Activated T-cell treated with anti-CD3 and anti-CD28 coated beads, Interleukin-2, amount 50 U/mL, for 72 hours (primary cell): ENCODE measurements at regions not wholly inside any gene's neighbourhood (a gene's known extent, or its start where the extent isn't known, plus 50 kb on each side); places are given as distances from the start of the nearest gene placed in this dataset.

Source experiments
- ATAC-seq, 2 donors: fragments of 150-1000 bp; cut with Tn5 transposase; replicated peaks in 1 of 2; 2 replicates each; pipeline ENCODE4 v1.10.0; 2021; ENCODE audit warnings: moderate library complexity in 2 of 2, mild to moderate bottlenecking in 1 of 2
- DNase-seq, 2 donors: peaks; one replicate each; pipeline ENCODE4 v3.0.0; 2021 to 2022; ENCODE audit warnings: mixed read lengths in 1 of 2
- H3K27ac Mint-ChIP-seq: one replicate; pipeline ENCODE4 v1.8.0; 2022; ENCODE audit warnings: mild to moderate bottlenecking, moderate library complexity, mixed read lengths
- H3K27me3 Mint-ChIP-seq: one replicate; pipeline ENCODE4 v1.8.0; 2022; ENCODE audit warnings: low read depth, mixed read lengths
- H3K36me3 Mint-ChIP-seq, 2 donors: one replicate each; pipeline ENCODE4 v1.8.0; 2022; ENCODE audit warnings: mixed read lengths in 2 of 2, mild to moderate bottlenecking in 1 of 2; ENCODE audit not compliant: insufficient read depth in 2 of 2
- H3K4me1 Mint-ChIP-seq: one replicate; pipeline ENCODE4 v1.8.0; 2022; ENCODE audit warnings: low read depth, mixed read lengths
- H3K4me3 Mint-ChIP-seq, 2 donors: one replicate each; pipeline ENCODE4 v1.8.0; 2022; ENCODE audit warnings: mild to moderate bottlenecking in 2 of 2, mixed read lengths in 2 of 2, moderate library complexity in 2 of 2
- H3K9me3 Mint-ChIP-seq, 2 donors: one replicate each; pipeline ENCODE4 v1.8.0; 2022; ENCODE audit warnings: mixed read lengths in 2 of 2

DNA sequence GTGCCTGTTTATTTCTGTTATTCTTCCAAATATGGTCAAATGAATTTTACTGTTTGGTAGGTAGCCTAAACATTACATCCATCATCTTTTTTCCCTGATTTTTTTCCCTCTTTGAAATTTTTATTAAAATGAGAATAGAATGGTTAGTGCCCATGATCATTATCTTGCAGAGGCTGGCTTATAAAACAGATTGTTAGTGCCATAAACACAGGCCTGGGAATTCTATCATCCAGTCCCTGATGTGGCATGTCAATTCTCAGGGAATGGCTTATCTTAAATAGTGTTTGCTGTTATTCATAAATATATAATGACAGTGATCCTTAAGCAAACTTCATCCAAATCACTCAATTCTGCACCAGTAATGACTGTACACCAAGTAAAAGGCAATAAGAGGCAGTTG lies 207.3 kb downstream of the TUSC7 start:
- no peaks in the 10 kb centered on the region for H3K27me3 Mint-ChIP-seq
- H3K4me3 Mint-ChIP-seq = no peak overlapping the region
- no peaks in the 10 kb centered on the region for H3K36me3 Mint-ChIP-seq
- no peaks in the 10 kb centered on the region for H3K4me1 Mint-ChIP-seq
- H3K27ac Mint-ChIP-seq = no peak overlapping the region
- DNase-seq = no peak
- H3K9me3 Mint-ChIP-seq = peaks cover 0 to 2% of the 10 kb centered on the region in 2 donors
- no peak for ATAC-seq

DNA sequence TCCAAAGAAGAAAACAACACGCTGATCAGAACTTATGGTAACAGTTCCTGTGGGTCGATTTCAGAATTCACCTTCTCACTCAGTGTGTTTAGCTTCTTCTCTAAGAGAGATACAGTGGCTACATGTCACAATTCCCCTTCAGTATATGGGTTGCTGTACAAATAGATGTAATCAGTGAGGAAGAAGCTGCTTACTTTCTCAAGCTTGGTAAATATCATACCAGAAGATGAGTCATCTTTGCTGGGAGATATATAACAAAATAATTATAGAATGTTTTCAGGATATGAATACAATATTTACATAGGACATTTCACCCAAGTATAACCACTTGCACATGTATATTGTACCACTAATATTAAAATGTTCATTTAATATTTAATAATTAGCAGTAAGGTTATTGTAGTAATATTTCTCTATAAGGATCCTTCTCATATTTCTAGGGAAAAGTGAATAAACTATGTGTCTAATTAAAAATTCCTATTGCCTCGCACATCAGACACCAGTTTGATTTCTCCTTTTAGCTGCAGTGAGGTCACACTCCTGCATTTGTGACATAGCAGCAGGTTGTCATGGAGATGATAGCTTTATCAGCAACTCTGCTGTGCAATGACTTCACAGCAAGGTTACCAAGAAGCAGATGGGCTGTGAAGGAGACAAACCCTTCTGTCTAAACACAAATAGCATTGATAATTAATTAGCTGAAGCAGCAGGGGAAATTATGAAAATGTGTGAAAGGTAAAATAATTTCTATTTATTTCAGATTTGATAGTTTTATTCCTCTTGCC lies 211.4 kb downstream of the TUSC7 start:
- Mint-ChIP-seq H3K9me3 (peaks cover 5 to 7% of the 10 kb centered on the region in 2 donors), H3K27ac (no peak overlapping the region), H3K4me3 (no peak overlapping the region), H3K4me1 (no peaks in the 10 kb centered on the region), H3K36me3 (peaks cover 2 to 3% of the 10 kb centered on the region in 2 donors), H3K27me3 (no peaks in the 10 kb centered on the region)
- DNase-seq (no peak), ATAC-seq (no peak)

DNA sequence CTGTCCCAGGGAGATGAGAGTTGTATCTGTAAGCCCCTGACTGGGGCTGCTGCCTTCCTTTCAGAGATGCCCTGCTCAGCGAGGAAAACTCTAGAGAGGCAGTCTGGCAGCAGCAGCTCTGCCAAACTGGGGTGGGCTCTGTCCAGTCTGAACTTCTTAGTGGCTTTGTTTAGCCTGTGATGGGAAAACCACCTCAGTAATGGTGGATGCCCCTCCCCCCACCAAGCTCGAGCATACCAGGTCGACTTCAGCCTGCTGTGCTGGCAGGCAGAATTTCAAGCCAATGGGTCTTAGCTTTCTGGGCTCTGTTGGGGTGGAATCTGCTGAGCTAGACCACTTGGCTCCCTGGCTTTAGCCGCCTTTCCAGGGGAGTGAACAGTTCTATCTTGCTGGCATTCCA lies 218.3 kb downstream of the TUSC7 start:
- no peak for ATAC-seq
- no peak for DNase-seq
- Mint-ChIP-seq H3K4me1 (no peaks in the 10 kb centered on the region), H3K36me3 (peaks cover 3 to 6% of the 10 kb centered on the region in 2 donors), H3K4me3 (no peak overlapping the region), H3K27ac (no peak overlapping the region), H3K27me3 (no peaks in the 10 kb centered on the region), H3K9me3 (peaks cover 9 to 10% of the 10 kb centered on the region in 2 donors)

DNA sequence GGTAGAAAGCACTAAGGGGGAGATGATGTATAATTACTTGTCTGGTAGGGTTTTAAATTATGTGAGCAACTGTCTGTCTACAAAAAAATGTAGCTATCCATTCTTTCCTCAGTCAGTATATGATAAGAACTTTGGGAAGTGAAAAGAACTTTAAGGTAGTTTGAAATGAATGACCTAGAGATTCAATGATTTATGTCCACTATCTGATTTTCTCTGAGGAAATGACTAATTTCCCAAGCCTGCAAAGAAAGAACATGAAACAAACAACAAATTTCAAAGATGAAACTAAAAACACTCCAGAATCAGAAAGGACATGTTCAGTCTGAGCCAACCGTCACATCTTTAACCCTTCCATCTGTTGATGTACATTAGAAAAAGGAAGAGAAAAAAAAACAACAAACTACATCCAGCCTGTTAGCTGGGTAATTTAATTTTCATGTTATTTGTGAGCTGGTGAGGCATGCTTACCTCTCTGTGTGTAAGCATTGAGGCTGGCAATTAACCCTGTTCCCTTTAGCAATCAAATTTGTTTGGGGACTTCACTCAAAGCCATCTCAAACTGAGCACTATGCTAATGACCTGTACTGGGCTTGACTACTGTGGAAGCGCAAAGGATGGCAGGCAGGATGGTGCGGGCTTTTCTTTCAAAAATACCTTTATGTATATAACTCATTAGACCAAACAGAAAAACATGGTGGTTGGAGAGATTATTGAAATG lies 220.1 kb downstream of the TUSC7 start:
- Mint-ChIP-seq H3K27me3 (no peaks in the 10 kb centered on the region), H3K4me1 (no peaks in the 10 kb centered on the region), H3K9me3 (peaks cover 9 to 10% of the 10 kb centered on the region in 2 donors), H3K4me3 (no peak overlapping the region), H3K27ac (no peak overlapping the region), H3K36me3 (peaks cover 2 to 6% of the 10 kb centered on the region in 2 donors)
- ATAC-seq = no peak
- no peak for DNase-seq

DNA sequence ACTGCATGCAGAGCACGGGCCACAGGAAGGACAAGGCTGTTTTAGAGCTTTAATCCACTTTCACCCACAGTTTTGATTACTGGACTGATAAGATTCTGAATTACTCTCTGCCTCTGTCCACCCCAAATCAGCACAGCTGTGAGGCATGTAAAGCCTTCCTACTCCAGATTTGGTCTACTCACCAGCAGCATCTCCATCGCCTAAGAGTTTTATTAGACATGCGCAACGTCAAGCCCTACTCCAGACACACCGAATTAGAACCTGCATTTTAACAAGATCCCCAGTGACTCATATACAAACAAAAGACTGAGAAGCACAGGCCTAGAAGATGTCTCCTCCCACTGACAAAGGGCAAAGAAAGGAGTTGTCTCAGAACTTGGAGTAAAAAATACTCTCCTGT lies 221.2 kb downstream of the TUSC7 start:
- Mint-ChIP-seq H3K36me3 (peaks cover 0 to 3% of the 10 kb centered on the region in 2 donors), H3K27me3 (no peaks in the 10 kb centered on the region), H3K9me3 (peaks cover 4 to 9% of the 10 kb centered on the region in 2 donors), H3K4me3 (no peak overlapping the region), H3K27ac (no peak overlapping the region), H3K4me1 (no peaks in the 10 kb centered on the region)
- no peak for ATAC-seq
- no peak for DNase-seq

DNA sequence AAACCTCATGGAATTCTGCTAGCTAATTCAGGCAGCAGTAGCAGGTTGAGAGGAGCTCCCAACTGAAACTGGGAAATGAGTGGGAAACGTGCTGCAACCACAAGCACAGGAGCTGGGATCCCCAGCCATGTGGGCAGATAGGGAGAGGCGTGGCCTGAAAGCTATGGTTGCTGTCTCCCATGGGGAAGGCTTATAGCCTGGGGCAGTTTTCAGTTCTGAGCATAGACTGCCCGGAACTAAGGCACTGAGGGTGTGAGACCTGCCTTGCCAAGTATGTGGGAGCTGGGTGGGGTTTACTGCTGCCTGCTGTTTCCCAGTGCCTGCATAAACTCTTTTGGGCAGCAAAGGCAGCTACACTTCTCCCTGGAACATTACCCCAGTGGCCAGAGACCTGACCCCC lies 229.5 kb downstream of the TUSC7 start:
- no peak for ATAC-seq
- Mint-ChIP-seq H3K27ac (no peak overlapping the region), H3K36me3 (no peaks in the 10 kb centered on the region), H3K4me1 (no peaks in the 10 kb centered on the region), H3K27me3 (no peaks in the 10 kb centered on the region), H3K9me3 (peaks cover 2 to 12% of the 10 kb centered on the region in 2 donors), H3K4me3 (no peak overlapping the region)
- no peak for DNase-seq

DNA sequence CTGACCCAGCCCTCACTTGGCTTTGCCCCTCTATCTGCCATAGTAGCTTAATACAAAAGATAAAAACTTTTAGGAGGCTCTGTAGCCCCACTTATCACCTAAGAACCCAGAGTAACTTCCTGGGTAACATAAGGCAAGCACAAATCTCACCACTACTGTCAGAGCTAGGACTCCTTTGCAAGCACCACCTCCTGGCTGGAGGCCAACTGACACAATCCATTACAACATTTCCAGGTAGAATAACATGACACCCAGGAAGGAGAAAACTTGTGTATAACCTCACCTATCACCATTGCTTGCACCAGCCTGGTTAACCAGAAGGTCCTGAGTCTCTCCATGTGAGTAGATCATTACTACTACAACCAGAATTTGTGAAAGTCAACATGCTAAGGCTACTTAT lies 230.0 kb downstream of the TUSC7 start:
- H3K4me3 Mint-ChIP-seq = no peak overlapping the region
- no peaks in the 10 kb centered on the region for H3K36me3 Mint-ChIP-seq

DNA sequence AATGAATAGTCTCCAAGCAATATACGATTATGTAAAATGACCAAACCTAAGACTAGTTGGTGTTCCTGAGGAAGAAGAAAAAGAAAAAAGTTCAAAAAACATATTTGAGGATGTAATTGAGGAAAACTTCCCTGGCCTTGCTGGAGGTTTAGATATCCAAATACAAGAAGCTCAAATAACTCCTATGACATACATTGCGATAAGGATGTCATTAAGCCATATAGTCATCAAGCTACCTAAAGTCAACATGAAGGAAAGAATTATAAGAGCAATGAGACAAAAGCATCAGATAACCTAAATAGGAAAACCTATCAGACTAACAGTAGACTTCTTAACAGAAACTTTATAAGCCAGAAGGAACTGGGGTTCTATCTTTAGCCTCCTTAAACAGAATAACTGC lies 231.1 kb downstream of the TUSC7 start:
- ATAC-seq = no peak
- H3K27me3 Mint-ChIP-seq = no peaks in the 10 kb centered on the region
- peaks cover 4 to 9% of the 10 kb centered on the region in 2 donors for H3K9me3 Mint-ChIP-seq
- no peaks in the 10 kb centered on the region for H3K4me1 Mint-ChIP-seq
- H3K27ac Mint-ChIP-seq = no peak overlapping the region
- no peaks in the 10 kb centered on the region for H3K36me3 Mint-ChIP-seq
- DNase-seq = no peak
- H3K4me3 Mint-ChIP-seq = no peak overlapping the region

More for the DNA sequence above, 230.0 kb downstream of the TUSC7 start:
- DNase-seq (no peak), ATAC-seq (no peak)
- Mint-ChIP-seq H3K9me3 (peaks cover 4 to 12% of the 10 kb centered on the region in 2 donors), H3K4me1 (no peaks in the 10 kb centered on the region), H3K27me3 (no peaks in the 10 kb centered on the region), H3K27ac (no peak overlapping the region)

DNA sequence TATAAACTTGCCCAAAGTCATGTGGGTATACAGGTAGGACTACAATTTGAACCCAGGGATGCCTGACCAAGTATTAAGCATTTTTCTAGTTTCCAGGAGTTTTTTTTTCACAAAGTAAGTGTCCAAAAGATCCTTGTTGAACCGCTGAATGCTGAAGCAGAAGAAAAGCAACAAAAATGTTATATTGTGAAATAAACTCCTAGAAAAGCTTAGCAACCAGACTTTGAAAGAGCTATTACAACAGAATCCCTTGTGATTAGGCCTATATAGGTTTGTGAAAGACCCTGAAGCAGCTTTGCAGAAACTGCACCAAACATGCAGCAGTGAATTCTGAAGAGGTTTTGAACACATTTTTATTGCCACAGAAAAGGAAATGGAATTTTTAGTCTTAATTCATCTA lies 236.8 kb downstream of the TUSC7 start:
- Mint-ChIP-seq H3K9me3 (peaks cover 2 to 6% of the 10 kb centered on the region in 2 donors), H3K4me1 (no peaks in the 10 kb centered on the region), H3K27ac (no peak overlapping the region), H3K27me3 (no peaks in the 10 kb centered on the region), H3K36me3 (no peaks in the 10 kb centered on the region), H3K4me3 (no peak overlapping the region)
- no peak for DNase-seq
- ATAC-seq = no peak

DNA sequence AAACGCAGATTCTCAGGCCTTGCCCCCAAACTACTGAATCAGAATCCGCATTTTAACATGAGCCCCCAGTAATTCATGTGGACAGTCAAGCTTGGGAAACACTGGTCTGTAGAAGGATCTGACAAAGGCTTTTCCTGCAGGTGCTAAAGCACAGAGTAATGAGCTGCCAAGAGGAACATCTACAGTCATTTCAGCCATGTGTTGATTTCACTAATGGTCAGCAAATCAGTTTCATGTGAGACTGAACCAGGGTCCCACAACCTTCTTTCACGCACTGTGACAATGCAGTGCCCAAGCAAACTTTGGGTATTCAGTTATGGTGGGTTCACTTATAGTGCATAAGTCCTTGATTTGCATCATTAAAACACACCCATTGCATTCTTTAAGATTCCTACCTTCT lies 237.6 kb downstream of the TUSC7 start:
- DNase-seq (no peak), ATAC-seq (no peak)
- Mint-ChIP-seq H3K9me3 (peaks cover 2 to 4% of the 10 kb centered on the region in 2 donors), H3K4me3 (no peak overlapping the region), H3K36me3 (no peaks in the 10 kb centered on the region), H3K4me1 (no peaks in the 10 kb centered on the region), H3K27me3 (no peaks in the 10 kb centered on the region), H3K27ac (no peak overlapping the region)

DNA sequence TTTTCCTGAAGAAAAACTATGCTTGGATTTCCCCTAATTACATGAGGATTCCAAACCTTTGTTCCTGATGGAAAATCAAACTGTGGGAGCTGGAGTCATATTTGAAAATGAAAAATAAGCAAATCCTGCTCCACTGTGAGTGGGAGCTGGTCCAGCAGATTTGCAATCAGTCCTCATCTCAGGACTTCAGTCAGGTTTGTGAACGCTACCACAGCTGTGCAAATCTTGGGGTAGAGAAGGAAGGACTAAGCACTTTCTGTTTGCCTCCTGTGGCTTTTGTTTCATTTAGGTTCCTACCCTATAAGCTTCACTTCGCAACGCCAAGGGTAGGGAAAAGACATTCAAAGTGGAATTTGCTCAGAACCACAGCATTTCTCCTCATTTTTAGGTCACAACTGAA lies 238.2 kb downstream of the TUSC7 start:
- Mint-ChIP-seq H3K4me3 (no peak overlapping the region), H3K27me3 (no peaks in the 10 kb centered on the region), H3K9me3 (peaks cover 2 to 3% of the 10 kb centered on the region in 2 donors), H3K36me3 (no peaks in the 10 kb centered on the region), H3K27ac (no peak overlapping the region), H3K4me1 (no peaks in the 10 kb centered on the region)
- ATAC-seq = no peak
- DNase-seq = no peak

DNA sequence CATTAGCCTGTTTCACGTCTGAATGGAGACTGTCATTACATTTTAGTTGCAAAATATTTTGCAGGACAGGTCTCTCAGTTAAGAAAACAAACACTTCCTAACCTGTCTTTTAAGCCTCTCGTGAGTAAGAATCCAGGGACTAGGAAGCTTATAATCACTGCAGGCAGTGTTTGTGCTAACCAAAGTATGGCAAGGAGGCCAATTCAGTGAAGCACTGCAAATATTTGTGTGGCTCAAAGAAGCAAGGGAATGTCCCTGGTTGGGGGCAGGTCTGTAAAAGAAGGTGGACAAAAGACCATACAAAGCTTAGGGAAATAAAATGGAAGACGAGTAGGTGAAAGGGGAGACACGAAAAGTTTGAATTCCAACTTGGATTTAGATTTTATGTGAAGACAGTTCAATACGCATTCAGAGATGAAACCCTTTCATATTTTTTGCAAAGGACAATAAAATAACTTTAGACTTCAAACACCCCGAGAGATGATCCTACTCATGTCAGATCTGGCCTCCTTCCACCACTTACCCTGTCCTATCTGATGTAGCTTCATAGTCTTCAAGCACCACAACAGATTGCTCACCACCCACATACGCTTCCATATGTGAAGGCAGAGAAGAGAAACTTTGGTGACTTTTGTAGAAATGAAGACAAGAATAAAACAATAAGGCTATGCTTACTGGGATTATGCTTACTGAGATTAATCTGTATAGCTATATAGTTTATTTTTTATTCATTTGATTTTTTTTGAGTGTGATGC lies 240.9 kb downstream of the TUSC7 start:
- no peaks in the 10 kb centered on the region for H3K4me1 Mint-ChIP-seq
- H3K9me3 Mint-ChIP-seq = no peaks in the 10 kb centered on the region

DNA sequence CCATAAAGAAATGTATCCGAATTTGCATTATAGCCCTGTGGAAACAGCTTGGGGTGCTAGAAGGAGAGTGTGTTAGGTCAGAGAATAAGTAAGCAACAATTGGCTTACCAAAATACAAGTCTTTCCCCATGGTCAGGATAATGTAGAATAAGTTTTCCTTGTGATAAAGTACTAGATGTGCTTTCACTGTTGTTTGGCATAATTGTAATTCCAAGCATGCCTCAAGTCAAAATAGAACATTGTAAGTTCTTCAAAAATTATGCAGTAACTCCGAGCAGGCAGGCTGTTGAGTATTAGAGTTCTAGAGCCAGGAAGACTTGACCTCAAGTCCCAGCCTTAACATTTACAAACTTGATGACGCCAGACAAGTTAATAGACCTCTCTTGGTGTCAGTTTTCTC lies 242.0 kb downstream of the TUSC7 start:
- H3K27me3 Mint-ChIP-seq = no peaks in the 10 kb centered on the region
- DNase-seq (no peak), ATAC-seq (no peak)
- H3K36me3 Mint-ChIP-seq = no peaks in the 10 kb centered on the region
- no peaks in the 10 kb centered on the region for H3K4me1 Mint-ChIP-seq
- no peak overlapping the region for H3K4me3 Mint-ChIP-seq
- H3K9me3 Mint-ChIP-seq = peaks cover 0 to 2% of the 10 kb centered on the region in 2 donors
- no peak overlapping the region for H3K27ac Mint-ChIP-seq

More for the DNA sequence above, 240.9 kb downstream of the TUSC7 start:
- no peaks in the 10 kb centered on the region for H3K27me3 Mint-ChIP-seq
- DNase-seq (no peak), ATAC-seq (no peak)
- H3K27ac Mint-ChIP-seq = no peak overlapping the region
- no peak overlapping the region for H3K4me3 Mint-ChIP-seq
- no peaks in the 10 kb centered on the region for H3K36me3 Mint-ChIP-seq
